ENCODE measurements at regions not wholly inside any gene's neighbourhood (a gene's known extent, or its start where the extent isn't known, plus 50 kb on each side); places are given as distances from the start of the nearest gene placed in this dataset.
"Not testable (repeated sequence)": the region's sequence is repeated elsewhere in the genome, so short reads cannot be mapped to it uniquely, and the experiment has no call there.

DNA sequence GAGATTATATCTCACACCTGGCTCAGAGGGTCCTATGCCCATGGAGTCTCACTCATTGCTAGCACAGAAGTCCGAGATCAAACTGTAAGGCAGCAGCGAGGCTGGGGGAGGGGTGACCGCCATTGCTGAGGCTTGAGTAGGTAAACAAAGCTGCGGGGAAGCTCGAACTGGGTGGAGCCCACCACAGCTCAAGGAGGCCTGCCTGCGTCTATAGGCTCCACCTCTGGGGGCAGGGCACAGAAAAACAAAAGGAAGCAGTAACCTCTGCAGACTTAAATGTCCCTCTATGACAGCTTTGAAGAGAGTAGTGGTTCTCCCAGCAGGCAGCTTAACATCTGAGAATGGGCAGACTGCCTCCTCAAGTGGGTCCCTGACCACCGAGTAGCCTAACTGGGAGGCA, 221.5 kb upstream of the POU3F4 start:
- not testable (repeated sequence) for H3K4me3 ChIP-seq (ENCODE audit: low read depth in 1 of 3, low read length in 3 of 3); H3K9ac ChIP-seq (ENCODE audit: low read depth in 1 of 2, low read length in 2 of 2); H3K27me3 ChIP-seq (ENCODE audit: control insufficient read depth in 4 of 4, insufficient read depth in 4 of 4, low read length in 3 of 4); H3K27ac ChIP-seq (ENCODE audit: low read depth in 1 of 2, low read length in 2 of 2); DNase-seq (ENCODE audit: low spot score); H3K36me3 ChIP-seq (ENCODE audit: control insufficient read depth in 4 of 4, insufficient read depth in 3 of 4, low read depth in 1 of 4, low read length in 3 of 4); H3K4me1 ChIP-seq (ENCODE audit: control insufficient read depth in 4 of 4, insufficient read depth in 4 of 4, low read length in 3 of 4); H3K9me3 ChIP-seq (ENCODE audit: control insufficient read depth in 4 of 4, low read length in 3 of 4)
- WGBS: 75% methylated on average over 7 of the region's 7 CpGs

GRCh38 chrX:83305381-83305780, 202.7 kb upstream of the POU3F4 start:
- DNase-seq (ENCODE audit: low spot score): no peak

GRCh38 chrX:83319023-83319422, 189.1 kb upstream of the POU3F4 start:
- Histone ChIP-seq H3K27me3 (ENCODE audit: control insufficient read depth in 4 of 4, insufficient read depth in 4 of 4, low read length in 3 of 4) (peaks cover 0 to 3% (median 0%) of the 10 kb centered on the region in 4 donors), H3K9ac (ENCODE audit: low read depth in 1 of 2, low read length in 2 of 2) (no peak overlapping the region), H3K9me3 (ENCODE audit: control insufficient read depth in 4 of 4, low read length in 3 of 4) (no peaks in the 10 kb centered on the region), H3K4me1 (ENCODE audit: control insufficient read depth in 4 of 4, insufficient read depth in 4 of 4, low read length in 3 of 4) (peaks cover 0 to 8% (median 6%) of the 10 kb centered on the region in 4 donors), H3K27ac (ENCODE audit: low read depth in 1 of 2, low read length in 2 of 2) (no peak overlapping the region), H3K4me3 (ENCODE audit: low read depth in 1 of 3, low read length in 3 of 3) (no peak overlapping the region), H3K36me3 (ENCODE audit: control insufficient read depth in 4 of 4, insufficient read depth in 3 of 4, low read depth in 1 of 4, low read length in 3 of 4) (no peaks in the 10 kb centered on the region)
- TF ChIP-seq RAD21 (IDR thresholded peaks at IDR 0.05): peak in 1 of 2 donors; percentile 6
- TF ChIP-seq HNF4G (IDR thresholded peaks at IDR 0.05): peak; percentile 85
- TF ChIP-seq YY1 (IDR thresholded peaks at IDR 0.05): peak; percentile 40
- TF ChIP-seq JUND (IDR thresholded peaks at IDR 0.05): no peak
- TF ChIP-seq, protein P1, sequence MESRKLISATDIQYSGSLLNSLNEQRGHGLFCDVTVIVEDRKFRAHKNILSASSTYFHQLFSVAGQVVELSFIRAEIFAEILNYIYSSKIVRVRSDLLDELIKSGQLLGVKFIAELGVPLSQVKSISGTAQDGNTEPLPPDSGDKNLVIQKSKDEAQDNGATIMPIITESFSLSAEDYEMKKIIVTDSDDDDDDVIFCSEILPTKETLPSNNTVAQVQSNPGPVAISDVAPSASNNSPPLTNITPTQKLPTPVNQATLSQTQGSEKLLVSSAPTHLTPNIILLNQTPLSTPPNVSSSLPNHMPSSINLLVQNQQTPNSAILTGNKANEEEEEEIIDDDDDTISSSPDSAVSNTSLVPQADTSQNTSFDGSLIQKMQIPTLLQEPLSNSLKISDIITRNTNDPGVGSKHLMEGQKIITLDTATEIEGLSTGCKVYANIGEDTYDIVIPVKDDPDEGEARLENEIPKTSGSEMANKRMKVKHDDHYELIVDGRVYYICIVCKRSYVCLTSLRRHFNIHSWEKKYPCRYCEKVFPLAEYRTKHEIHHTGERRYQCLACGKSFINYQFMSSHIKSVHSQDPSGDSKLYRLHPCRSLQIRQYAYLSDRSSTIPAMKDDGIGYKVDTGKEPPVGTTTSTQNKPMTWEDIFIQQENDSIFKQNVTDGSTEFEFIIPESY (IDR thresholded peaks at IDR 0.05): no peak
- TF ChIP-seq HNF4A (conservative IDR thresholded peaks at IDR 0.05): peak; percentile 92 to 95
- TF ChIP-seq CTCF (IDR thresholded peaks at IDR 0.05; ENCODE audit: low read depth, low read length, missing input control): no peak
- peak; percentile 82 for TF ChIP-seq SP1 (IDR thresholded peaks at IDR 0.05)
- no peak for TF ChIP-seq ATF3 (IDR thresholded peaks at IDR 0.05)
- no peak for DNase-seq (ENCODE audit: low spot score)

More at GRCh38 chrX:83305381-83305780, 202.7 kb upstream of the POU3F4 start:
- H3K9me3 ChIP-seq (ENCODE audit: control insufficient read depth in 4 of 4, low read length in 3 of 4): peaks cover 0 to 2% (median 0%) of the 10 kb centered on the region in 4 donors
- no peaks in the 10 kb centered on the region for H3K4me1 ChIP-seq (ENCODE audit: control insufficient read depth in 4 of 4, insufficient read depth in 4 of 4, low read length in 3 of 4)
- no peaks in the 10 kb centered on the region for H3K27me3 ChIP-seq (ENCODE audit: control insufficient read depth in 4 of 4, insufficient read depth in 4 of 4, low read length in 3 of 4)
- no peak overlapping the region for H3K27ac ChIP-seq (ENCODE audit: low read depth in 1 of 2, low read length in 2 of 2)
- H3K36me3 ChIP-seq (ENCODE audit: control insufficient read depth in 4 of 4, insufficient read depth in 3 of 4, low read depth in 1 of 4, low read length in 3 of 4): no peaks in the 10 kb centered on the region
- H3K4me3 ChIP-seq (ENCODE audit: low read depth in 1 of 3, low read length in 3 of 3): no peak overlapping the region
- no peak overlapping the region for H3K9ac ChIP-seq (ENCODE audit: low read depth in 1 of 2, low read length in 2 of 2)
- TF ChIP-seq RAD21 (IDR thresholded peaks at IDR 0.05) (peak; percentile 49 to 58), ATF3 (IDR thresholded peaks at IDR 0.05) (no peak)

DNA sequence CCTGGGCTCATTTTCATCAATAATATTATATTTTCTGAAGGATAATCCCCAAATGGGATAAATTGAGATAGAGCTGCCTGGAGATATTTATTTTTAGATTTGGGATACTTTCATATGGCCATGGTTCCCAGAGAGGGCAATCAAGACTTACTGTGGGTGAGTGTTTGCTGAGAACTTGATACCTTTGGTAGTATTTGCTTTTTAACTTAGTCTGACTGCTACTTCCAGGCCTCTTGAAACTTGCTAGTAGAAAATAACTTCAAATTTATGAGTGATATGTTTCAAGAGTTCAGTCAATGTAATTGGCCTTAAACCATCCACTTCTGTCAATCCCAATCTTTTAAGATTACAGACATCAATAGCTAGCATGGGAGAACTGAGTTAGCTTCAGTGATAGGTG, 181.6 kb upstream of the POU3F4 start:
- DNase-seq (ENCODE audit: low spot score): no peak
- TF ChIP-seq YY1 (IDR thresholded peaks at IDR 0.05): no peak
- no peak for TF ChIP-seq MAX (IDR thresholded peaks at IDR 0.05)
- no peak for TF ChIP-seq GABPA (IDR thresholded peaks at IDR 0.05 in 1 of 2, conservative IDR thresholded peaks at IDR 0.05 in 1 of 2)
- no peak for TF ChIP-seq ATF3 (IDR thresholded peaks at IDR 0.05)
- TF ChIP-seq REST (IDR thresholded peaks at IDR 0.05): no peak
- TF ChIP-seq HNF4G (IDR thresholded peaks at IDR 0.05): no peak

More for the DNA sequence above, 181.6 kb upstream of the POU3F4 start:
- Histone ChIP-seq H3K27me3 (ENCODE audit: control insufficient read depth in 4 of 4, insufficient read depth in 4 of 4, low read length in 3 of 4) (no peaks in the 10 kb centered on the region), H3K9ac (ENCODE audit: low read depth in 1 of 2, low read length in 2 of 2) (no peak overlapping the region), H3K4me1 (ENCODE audit: control insufficient read depth in 4 of 4, insufficient read depth in 4 of 4, low read length in 3 of 4) (no peaks in the 10 kb centered on the region), H3K27ac (ENCODE audit: low read depth in 1 of 2, low read length in 2 of 2) (no peak overlapping the region), H3K9me3 (ENCODE audit: control insufficient read depth in 4 of 4, low read length in 3 of 4) (no peaks in the 10 kb centered on the region), H3K4me3 (ENCODE audit: low read depth in 1 of 3, low read length in 3 of 3) (no peak overlapping the region), H3K36me3 (ENCODE audit: control insufficient read depth in 4 of 4, insufficient read depth in 3 of 4, low read depth in 1 of 4, low read length in 3 of 4) (no peaks in the 10 kb centered on the region)

Measured in liver (tissue), 8 donors.